Uterus (tissue), 3 donors: ENCODE measurements at regions not wholly inside any gene's neighbourhood (a gene's known extent, or its start where the extent isn't known, plus 50 kb on each side); places are given as distances from the start of the nearest gene placed in this dataset.

Experiments
- DNase-seq, 2 donors: peaks; one replicate each; pipeline ENCODE4 v3.0.0-alpha.2; 2019 to 2020
- H3K27ac ChIP-seq, 2 donors: fragments of 200-600 bp; sonication (generic); 1 replicate in 1 of 2; 2 replicates in 1 of 2; pipeline ENCODE4 v1.5.1; 2016 to 2018
- H3K27me3 ChIP-seq, 2 donors: fragments of 200-600 bp; sonication (generic); one replicate each; pipeline ENCODE4 v1.5.1; 2018 to 2019; ENCODE audit warnings: control low read depth in 1 of 2
- H3K36me3 ChIP-seq, 2 donors: fragments of 200-600 bp; sonication (generic); one replicate each; pipeline ENCODE4 v1.5.1; 2019; ENCODE audit warnings: control low read depth in 1 of 2
- H3K4me1 ChIP-seq, 2 donors: fragments of 200-600 bp; sonication (generic); one replicate each; pipeline ENCODE4 v1.5.1; 2018 to 2019; ENCODE audit warnings: control low read depth in 1 of 2
- H3K4me3 ChIP-seq, 2 donors: fragments of 200-600 bp; sonication (generic); 1 replicate in 1 of 2; 2 replicates in 1 of 2; pipeline ENCODE4 v1.5.1; 2018 to 2019; ENCODE audit warnings: mild to moderate bottlenecking in 1 of 2
- H3K9me3 ChIP-seq, 2 donors: fragments of 200-600 bp; sonication (generic); one replicate each; pipeline ENCODE4 v1.5.1; 2019; ENCODE audit warnings: control low read depth in 1 of 2
- POLR2A ChIP-seq, 2 donors: fragments of 450-650 bp; IDR thresholded peaks; one replicate each; pipeline ENCODE4 v1.6.1; 2016; ENCODE audit warnings: antibody characterized with exemption in 2 of 2, mild to moderate bottlenecking in 1 of 2, moderate library complexity in 1 of 2
- intact Hi-C: fragments of 100-400 bp; cut with DNase I; formaldehyde crosslinking; loops from one replicate; pipeline ENCODE4 v1.15.1; 2023; ENCODE audit warnings: low total_unique reads
- TF ChIP-seq, protein P1 (sequence below), 4 experiments: fragments of 200-600 bp in 2 of 4; fragments of 450-650 bp in 2 of 4; sonication (generic) in 2 of 4; IDR thresholded peaks; one replicate each; pipeline ENCODE4 v1.5.1; 2016 to 2019; ENCODE audit warnings: antibody characterized with exemption in 4 of 4, mild to moderate bottlenecking in 2 of 4, moderate library complexity in 1 of 4
- donor health status: DM: yes; HTN: yes; CAD: no.

- H3K4me1 ChIP-seq, result no peaks in the 10 kb centered on the region
- no peak overlapping the region for H3K4me3 ChIP-seq
- no peaks in the 10 kb centered on the region for H3K36me3 ChIP-seq
- intact Hi-C loops, result no loop called here
- no peak for DNase-seq
- no peak overlapping the region for H3K27ac ChIP-seq
- H3K9me3 ChIP-seq, result no peaks in the 10 kb centered on the region
- no peak for TF ChIP-seq POLR2A (IDR thresholded peaks at IDR 0.05)
- TF ChIP-seq, protein P1, sequence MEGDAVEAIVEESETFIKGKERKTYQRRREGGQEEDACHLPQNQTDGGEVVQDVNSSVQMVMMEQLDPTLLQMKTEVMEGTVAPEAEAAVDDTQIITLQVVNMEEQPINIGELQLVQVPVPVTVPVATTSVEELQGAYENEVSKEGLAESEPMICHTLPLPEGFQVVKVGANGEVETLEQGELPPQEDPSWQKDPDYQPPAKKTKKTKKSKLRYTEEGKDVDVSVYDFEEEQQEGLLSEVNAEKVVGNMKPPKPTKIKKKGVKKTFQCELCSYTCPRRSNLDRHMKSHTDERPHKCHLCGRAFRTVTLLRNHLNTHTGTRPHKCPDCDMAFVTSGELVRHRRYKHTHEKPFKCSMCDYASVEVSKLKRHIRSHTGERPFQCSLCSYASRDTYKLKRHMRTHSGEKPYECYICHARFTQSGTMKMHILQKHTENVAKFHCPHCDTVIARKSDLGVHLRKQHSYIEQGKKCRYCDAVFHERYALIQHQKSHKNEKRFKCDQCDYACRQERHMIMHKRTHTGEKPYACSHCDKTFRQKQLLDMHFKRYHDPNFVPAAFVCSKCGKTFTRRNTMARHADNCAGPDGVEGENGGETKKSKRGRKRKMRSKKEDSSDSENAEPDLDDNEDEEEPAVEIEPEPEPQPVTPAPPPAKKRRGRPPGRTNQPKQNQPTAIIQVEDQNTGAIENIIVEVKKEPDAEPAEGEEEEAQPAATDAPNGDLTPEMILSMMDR (IDR thresholded peaks at IDR 0.05), result no peak
- H3K27me3 ChIP-seq, result no peaks in the 10 kb centered on the region
These were observed 156.7 kb downstream of the SYK start for GRCh38 chr9:90958328-90958727.

DNA sequence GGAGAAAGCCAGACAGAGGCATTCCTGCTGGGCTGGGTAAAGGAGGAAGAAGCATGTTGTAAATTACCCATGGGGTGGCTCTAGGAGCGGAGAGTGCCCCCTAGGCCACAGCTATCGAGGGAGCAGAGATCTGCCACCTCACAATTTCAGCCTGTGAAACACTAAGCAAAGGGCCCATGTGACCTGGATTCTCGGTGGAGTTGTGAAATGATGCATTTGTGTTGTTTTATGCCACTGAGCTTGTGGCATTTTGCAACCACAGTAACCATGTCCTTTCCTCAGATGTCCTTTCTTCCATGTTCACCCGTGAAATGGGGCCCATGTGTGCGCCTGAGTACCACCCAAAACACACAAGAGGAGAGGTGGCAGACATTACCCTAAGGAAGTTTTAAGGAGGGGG, 159.3 kb downstream of the SYK start:
- no peak overlapping the region for H3K4me3 ChIP-seq
- no peaks in the 10 kb centered on the region for H3K27me3 ChIP-seq
- TF ChIP-seq, protein P1 (IDR thresholded peaks at IDR 0.05), result no peak
- TF ChIP-seq POLR2A (IDR thresholded peaks at IDR 0.05), result no peak
- H3K36me3 ChIP-seq, result no peaks in the 10 kb centered on the region
- no peaks in the 10 kb centered on the region for H3K4me1 ChIP-seq
- intact Hi-C loops, result no loop called here
- no peak for DNase-seq
- no peaks in the 10 kb centered on the region for H3K9me3 ChIP-seq
- H3K27ac ChIP-seq, result no peak overlapping the region

DNA sequence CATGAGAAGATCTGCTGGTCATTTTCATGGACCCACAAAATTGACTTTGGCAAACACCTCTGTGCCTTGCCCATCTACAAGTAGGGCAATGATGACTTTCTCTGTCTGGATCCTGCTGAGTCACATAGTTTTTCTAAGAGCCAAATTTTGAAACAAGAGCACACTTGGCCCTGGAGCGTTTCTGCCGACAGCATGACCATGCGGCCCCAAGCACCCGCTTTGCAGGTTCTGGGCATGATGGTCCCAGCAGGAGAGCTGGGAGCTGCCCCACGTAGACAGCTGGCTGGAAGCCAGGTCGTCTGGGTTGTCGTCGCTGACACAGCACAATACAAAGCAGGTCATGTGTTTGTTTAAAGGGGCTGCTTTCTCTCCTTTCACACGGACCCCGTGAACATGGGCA, 159.8 kb downstream of the SYK start:
- intact Hi-C loops, result no loop called here
- TF ChIP-seq POLR2A (IDR thresholded peaks at IDR 0.05), result no peak
- TF ChIP-seq, protein P1 (IDR thresholded peaks at IDR 0.05), result no peak

DNA sequence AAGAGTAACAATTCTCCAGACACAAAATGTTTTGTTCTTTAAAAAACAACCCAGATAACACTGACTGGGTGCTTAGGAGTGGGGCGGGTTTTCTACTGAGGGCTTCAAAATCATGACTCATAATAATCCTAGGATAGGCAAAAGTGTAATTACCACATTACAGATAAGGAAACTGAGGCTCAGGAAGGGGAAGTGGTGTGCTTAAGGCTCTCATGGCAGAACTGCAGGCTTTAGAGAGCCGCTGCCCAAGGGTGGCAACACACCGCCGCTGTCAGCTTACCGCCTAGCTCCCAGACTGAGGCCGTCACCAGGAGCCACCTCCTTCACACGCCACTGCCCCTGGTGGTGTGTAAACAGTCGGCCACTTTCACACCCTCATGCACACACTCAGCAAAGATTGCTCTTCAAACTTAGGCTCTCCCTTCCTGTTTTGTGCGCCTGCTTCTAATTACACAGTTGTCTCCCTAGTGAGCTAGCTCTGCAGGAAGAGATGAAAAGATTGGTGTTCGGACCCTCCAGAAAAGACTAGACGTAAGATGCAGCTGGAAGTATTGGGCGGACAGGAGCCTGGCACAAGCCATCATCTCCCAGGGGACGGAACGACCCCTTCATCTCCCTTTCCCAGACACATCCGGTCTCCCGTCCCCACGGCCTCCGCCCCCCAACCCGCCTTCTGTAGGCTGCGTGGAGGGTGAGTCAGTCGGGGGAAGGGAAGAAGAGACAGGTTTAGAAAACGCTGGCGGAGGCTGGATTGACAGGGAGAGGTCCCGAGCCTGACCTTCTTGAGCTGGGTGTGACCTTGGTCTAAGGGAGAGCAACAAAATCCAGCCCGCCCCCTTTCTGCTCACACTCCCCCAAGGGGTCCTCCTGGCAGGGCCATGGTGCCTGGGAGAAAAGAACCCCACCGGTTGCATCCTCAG, 162.7 kb downstream of the SYK start:
- H3K36me3 ChIP-seq, result no peaks in the 10 kb centered on the region
- H3K4me3 ChIP-seq, result peak overlapping the region; percentile 2 to 27
- no peaks in the 10 kb centered on the region for H3K9me3 ChIP-seq
- H3K27ac ChIP-seq, result peak overlapping the region; percentile 55 to 79
- TF ChIP-seq, protein P1 (IDR thresholded peaks at IDR 0.05), result peak in 2 of 4 experiments; percentile 6 to 16
- no peak for TF ChIP-seq POLR2A (IDR thresholded peaks at IDR 0.05)
- intact Hi-C loops, result no loop called here
- peak; percentile 25 to 58 for DNase-seq
- H3K27me3 ChIP-seq, result no peaks in the 10 kb centered on the region
- no peaks in the 10 kb centered on the region for H3K4me1 ChIP-seq

More for the DNA sequence above, 159.8 kb downstream of the SYK start:
- Histone ChIP-seq H3K4me1 (no peaks in the 10 kb centered on the region), H3K36me3 (no peaks in the 10 kb centered on the region), H3K9me3 (no peaks in the 10 kb centered on the region), H3K27ac (no peak overlapping the region), H3K4me3 (no peak overlapping the region), H3K27me3 (no peaks in the 10 kb centered on the region)
- no peak for DNase-seq

DNA sequence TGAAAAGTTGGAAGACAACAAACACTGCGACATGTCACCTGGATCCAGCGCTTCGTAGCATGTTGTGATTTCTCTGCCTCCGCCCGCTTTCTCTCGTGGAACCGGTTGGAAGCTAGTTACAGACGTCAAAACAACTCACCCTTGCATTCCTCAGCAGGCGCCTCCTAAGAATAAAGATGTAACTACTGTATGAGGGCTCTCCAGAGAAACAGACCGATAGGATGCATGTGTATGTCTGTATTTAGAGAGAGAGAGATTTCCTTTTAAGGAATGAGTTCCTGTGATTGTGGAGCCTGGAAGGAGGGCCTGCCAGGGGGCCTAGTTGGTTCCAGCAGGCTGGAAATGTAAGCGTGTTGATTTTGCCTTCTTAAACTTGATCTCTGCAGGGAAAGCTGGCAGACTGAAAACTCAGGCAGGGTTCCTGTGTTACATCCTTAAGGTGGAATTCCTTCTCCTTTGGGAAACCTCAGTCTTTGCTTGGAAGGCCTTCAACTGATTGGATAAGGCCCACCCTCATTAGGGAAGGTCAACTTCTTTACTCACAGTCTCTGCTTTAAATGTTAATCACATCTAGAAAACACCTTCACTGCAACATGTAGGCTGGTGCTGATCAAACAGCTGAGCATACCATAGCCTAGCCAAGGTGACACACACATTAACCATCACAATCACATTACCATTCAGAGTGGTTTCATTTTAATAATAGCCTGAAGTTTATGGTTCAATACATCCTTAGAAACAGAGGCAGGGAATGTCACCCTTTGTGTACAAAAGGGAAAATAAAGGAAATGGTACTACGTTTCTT, 163.8 kb downstream of the SYK start:
- peak overlapping the region; percentile 2 to 27 for H3K4me3 ChIP-seq
- TF ChIP-seq, protein P1 (IDR thresholded peaks at IDR 0.05), result no peak
- no peak for TF ChIP-seq POLR2A (IDR thresholded peaks at IDR 0.05)
- H3K9me3 ChIP-seq, result no peaks in the 10 kb centered on the region
- intact Hi-C loops, result no loop called here
- peak overlapping the region; percentile 55 to 79 for H3K27ac ChIP-seq
- H3K4me1 ChIP-seq, result no peaks in the 10 kb centered on the region
- no peaks in the 10 kb centered on the region for H3K27me3 ChIP-seq
- H3K36me3 ChIP-seq, result no peaks in the 10 kb centered on the region
- DNase-seq, result peak in 1 of 2 donors; percentile 26
